DOHH2 (cell line): ENCODE measurements at regions not wholly inside any gene's neighbourhood (a gene's known extent, or its start where the extent isn't known, plus 50 kb on each side); places are given as distances from the start of the nearest gene placed in this dataset.
"Not testable (repeated sequence)": the region's sequence is repeated elsewhere in the genome, so short reads cannot be mapped to it uniquely, and the experiment has no call there.

Experiments
- H3F3A ChIP-seq: fragments of 200-600 bp; sonication (generic), shearing (Covaris generic); 2 replicates; pipeline ENCODE4 v1.6.0; 2016; ENCODE audit warnings: antibody characterized with exemption, mild to moderate bottlenecking; ENCODE audit not compliant: control insufficient read depth, insufficient read depth
- H3K27ac ChIP-seq: fragments of 200-600 bp; sonication (generic); 2 replicates; pipeline ENCODE4 v1.5.1; 2014; ENCODE audit warnings: low read depth, mild to moderate bottlenecking, low read length, moderate library complexity
- H3K27me3 ChIP-seq: fragments of 200-600 bp; sonication (generic); 2 replicates; pipeline ENCODE4 v1.6.1; 2014; ENCODE audit warnings: mild to moderate bottlenecking, low read length, mixed read lengths; ENCODE audit not compliant: control insufficient read depth
- H3K36me3 ChIP-seq: fragments of 200-600 bp; sonication (generic); 2 replicates; pipeline ENCODE4 v1.6.1; 2014; ENCODE audit warnings: mild to moderate bottlenecking, low read length, moderate library complexity, mixed read lengths; ENCODE audit not compliant: control insufficient read depth
- H3K4me1 ChIP-seq: fragments of 200-600 bp; sonication (generic); 2 replicates; pipeline ENCODE4 v1.6.1; 2014; ENCODE audit warnings: mild to moderate bottlenecking, low read length, mixed read lengths; ENCODE audit not compliant: control insufficient read depth
- H3K4me2 ChIP-seq: fragments of 200-600 bp; sonication (generic); 2 replicates; pipeline ENCODE4 v1.6.0; 2014; ENCODE audit warnings: mild to moderate bottlenecking, low read length, moderate library complexity
- H3K4me3 ChIP-seq: fragments of 200-600 bp; sonication (generic); 2 replicates; pipeline ENCODE4 v1.5.1; 2014; ENCODE audit warnings: mild to moderate bottlenecking, low read length, mixed read lengths
- H3K79me2 ChIP-seq: fragments of 200-600 bp; sonication (generic); 2 replicates; pipeline ENCODE4 v1.6.1; 2014; ENCODE audit warnings: mild to moderate bottlenecking, low read length, mixed read lengths; ENCODE audit not compliant: control insufficient read depth
- H3K9me2 ChIP-seq: fragments of 200-600 bp; sonication (generic); replicated peaks from 2 replicates; pipeline ENCODE4 v1.6.1; 2014; ENCODE audit warnings: mild to moderate bottlenecking, low read length, mixed read lengths; ENCODE audit not compliant: control insufficient read depth
- H3K9me3 ChIP-seq: fragments of 200-600 bp; sonication (generic); 2 replicates; pipeline ENCODE4 v1.6.1; 2014; ENCODE audit warnings: antibody characterized with exemption, low read length, mixed read lengths; ENCODE audit not compliant: control insufficient read depth, insufficient read depth
- H4K20me1 ChIP-seq: fragments of 200-600 bp; sonication (generic); 2 replicates; pipeline ENCODE4 v1.6.0; 2014; ENCODE audit warnings: low read depth, mild to moderate bottlenecking, antibody characterized with exemption, low read length, moderate library complexity; ENCODE audit not compliant: control insufficient read depth, insufficient read depth
- EZH2phosphoT487 ChIP-seq: fragments of 200-600 bp; sonication (generic); IDR thresholded peaks from 2 replicates; pipeline ENCODE4 v1.6.1; 2017; ENCODE audit warnings: borderline replicate concordance, mild to moderate bottlenecking, antibody characterized with exemption, low read length, moderate library complexity, mixed read lengths
- TF ChIP-seq, protein P1 (sequence below): fragments of 200-600 bp; sonication (generic); IDR thresholded peaks from one replicate; pipeline ENCODE4 v1.5.1; 2014; ENCODE audit warnings: antibody characterized with exemption, mild to moderate bottlenecking, low read depth, low read length; ENCODE audit not compliant: poor library complexity, severe bottlenecking

DNA sequence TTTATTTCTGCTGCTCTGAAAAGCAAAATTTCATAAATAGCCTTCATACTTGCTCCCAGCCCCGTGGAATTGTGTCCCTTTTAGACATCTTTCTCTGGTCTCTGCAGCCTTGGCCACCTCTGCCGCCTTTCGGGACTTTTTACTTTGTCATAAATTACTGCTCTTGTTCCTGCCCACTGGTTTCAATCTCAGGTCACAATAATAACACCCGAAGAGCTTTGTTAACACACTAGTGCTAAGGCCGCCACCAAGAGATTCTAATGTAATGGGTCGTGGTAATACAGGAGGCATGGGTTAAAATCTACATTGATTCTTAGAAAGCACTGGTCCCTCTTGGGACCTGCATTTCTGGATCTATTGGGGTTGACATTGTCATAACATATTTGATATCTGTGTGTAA lies 276.0 kb upstream of the VWC2 start:
- H3K9me2 ChIP-seq, result no peaks in the 10 kb centered on the region; the same call in 1 of the 2 replicates
- H3K36me3 ChIP-seq, result no peaks in the 10 kb centered on the region
- H3K27ac ChIP-seq, result no peak overlapping the region
- no peaks in the 10 kb centered on the region for H3K79me2 ChIP-seq
- no peaks in the 10 kb centered on the region for H3K9me3 ChIP-seq
- no peaks in the 10 kb centered on the region for H3K4me1 ChIP-seq
- no peak overlapping the region for H3K4me3 ChIP-seq
- no peak overlapping the region for H3K4me2 ChIP-seq
- no peaks in the 10 kb centered on the region for H3F3A ChIP-seq
- no peak for TF ChIP-seq EZH2phosphoT487
- TF ChIP-seq, protein P1, sequence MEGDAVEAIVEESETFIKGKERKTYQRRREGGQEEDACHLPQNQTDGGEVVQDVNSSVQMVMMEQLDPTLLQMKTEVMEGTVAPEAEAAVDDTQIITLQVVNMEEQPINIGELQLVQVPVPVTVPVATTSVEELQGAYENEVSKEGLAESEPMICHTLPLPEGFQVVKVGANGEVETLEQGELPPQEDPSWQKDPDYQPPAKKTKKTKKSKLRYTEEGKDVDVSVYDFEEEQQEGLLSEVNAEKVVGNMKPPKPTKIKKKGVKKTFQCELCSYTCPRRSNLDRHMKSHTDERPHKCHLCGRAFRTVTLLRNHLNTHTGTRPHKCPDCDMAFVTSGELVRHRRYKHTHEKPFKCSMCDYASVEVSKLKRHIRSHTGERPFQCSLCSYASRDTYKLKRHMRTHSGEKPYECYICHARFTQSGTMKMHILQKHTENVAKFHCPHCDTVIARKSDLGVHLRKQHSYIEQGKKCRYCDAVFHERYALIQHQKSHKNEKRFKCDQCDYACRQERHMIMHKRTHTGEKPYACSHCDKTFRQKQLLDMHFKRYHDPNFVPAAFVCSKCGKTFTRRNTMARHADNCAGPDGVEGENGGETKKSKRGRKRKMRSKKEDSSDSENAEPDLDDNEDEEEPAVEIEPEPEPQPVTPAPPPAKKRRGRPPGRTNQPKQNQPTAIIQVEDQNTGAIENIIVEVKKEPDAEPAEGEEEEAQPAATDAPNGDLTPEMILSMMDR, result no peak
- no peaks in the 10 kb centered on the region; the same call in 1 of the 2 replicates for H3K27me3 ChIP-seq
- no peaks in the 10 kb centered on the region for H4K20me1 ChIP-seq

DNA sequence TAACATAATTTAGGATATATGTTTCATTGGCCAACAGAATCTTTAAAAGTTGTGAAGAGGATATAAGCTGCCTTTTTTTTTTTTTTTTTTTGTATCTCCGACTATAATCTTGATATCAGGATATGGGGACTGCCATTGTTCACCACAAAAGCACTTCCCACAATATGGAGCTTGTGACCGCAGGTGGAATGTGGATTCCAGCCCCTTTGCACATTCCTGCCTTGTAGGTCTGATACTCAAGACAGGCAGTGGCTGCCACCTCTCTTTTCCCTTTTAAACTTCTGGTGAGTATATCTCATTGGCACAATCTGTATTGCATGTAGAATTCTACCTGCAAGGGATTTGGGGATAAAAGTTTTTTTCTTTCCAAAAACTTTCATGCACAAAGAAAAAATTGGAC lies 272.7 kb upstream of the VWC2 start:
- Histone ChIP-seq H3K79me2 (no peaks in the 10 kb centered on the region), H3K27me3 (no peaks in the 10 kb centered on the region; the same call in 1 of the 2 replicates)
- TF ChIP-seq EZH2phosphoT487, result no peak
- TF ChIP-seq, protein P1, result no peak

DNA sequence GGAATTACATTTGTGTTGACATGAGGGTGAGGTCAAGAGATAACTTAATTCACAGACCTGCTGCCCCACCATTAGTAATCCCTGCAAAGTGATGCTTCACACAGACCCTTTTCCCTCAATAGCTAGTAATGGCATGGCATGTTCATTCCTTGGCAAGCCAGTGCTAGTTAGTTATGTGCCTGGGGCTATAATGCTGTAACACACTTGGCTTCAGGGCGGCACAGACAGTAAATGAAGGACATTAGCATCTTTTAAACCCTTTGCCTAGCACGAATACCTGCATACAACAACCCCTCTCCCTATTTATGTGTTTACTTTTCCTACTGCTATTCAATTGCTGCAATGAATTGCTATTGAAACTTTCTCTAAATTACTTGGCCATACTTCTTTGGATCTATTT lies 266.2 kb upstream of the VWC2 start:
- H3K4me3 ChIP-seq, H3K79me2 ChIP-seq, H3K36me3 ChIP-seq, H3K4me1 ChIP-seq, H3K27ac ChIP-seq, H3K4me2 ChIP-seq, H4K20me1 ChIP-seq, H3K27me3 ChIP-seq, H3K9me2 ChIP-seq, H3K9me3 ChIP-seq, H3F3A ChIP-seq: not testable (repeated sequence)

More for the DNA sequence above, 272.7 kb upstream of the VWC2 start:
- Histone ChIP-seq H3F3A (no peaks in the 10 kb centered on the region), H3K4me3 (no peak overlapping the region), H3K9me2 (no peaks in the 10 kb centered on the region; the same call in 1 of the 2 replicates), H3K4me2 (no peak overlapping the region), H3K9me3 (no peaks in the 10 kb centered on the region), H3K36me3 (no peaks in the 10 kb centered on the region), H3K4me1 (no peaks in the 10 kb centered on the region), H4K20me1 (no peaks in the 10 kb centered on the region), H3K27ac (no peak overlapping the region)

DNA sequence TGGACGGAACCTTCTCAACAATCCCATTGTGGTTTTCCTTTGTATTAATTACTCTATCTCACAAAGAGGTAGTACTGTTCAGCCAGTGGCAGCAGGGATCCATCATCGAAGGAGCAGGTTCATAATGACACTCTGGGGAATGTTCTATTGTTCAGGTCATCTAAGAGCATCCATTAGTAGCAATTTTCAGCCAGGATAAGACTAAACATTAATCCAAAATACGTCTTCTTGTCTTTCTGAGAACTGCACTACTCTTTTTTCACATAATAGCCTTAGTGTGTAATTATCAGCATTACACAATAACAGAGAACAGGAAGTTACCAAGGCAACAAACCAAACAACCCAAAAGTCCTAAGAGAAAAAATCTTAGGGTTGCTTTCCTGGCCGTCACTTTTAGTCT lies 259.5 kb upstream of the VWC2 start:
- H3K4me3 ChIP-seq, result no peak overlapping the region
- H3F3A ChIP-seq, result no peaks in the 10 kb centered on the region
- H3K36me3 ChIP-seq, result no peaks in the 10 kb centered on the region
- no peaks in the 10 kb centered on the region for H3K9me2 ChIP-seq
- no peaks in the 10 kb centered on the region for H3K9me3 ChIP-seq
- no peaks in the 10 kb centered on the region for H4K20me1 ChIP-seq
- TF ChIP-seq, protein P1, result no peak
- no peak for TF ChIP-seq EZH2phosphoT487
- no peak overlapping the region for H3K27ac ChIP-seq
- H3K27me3 ChIP-seq, result no peaks in the 10 kb centered on the region
- no peaks in the 10 kb centered on the region for H3K4me1 ChIP-seq
- H3K79me2 ChIP-seq, result no peaks in the 10 kb centered on the region
- H3K4me2 ChIP-seq, result no peak overlapping the region
